ENCODE measurements at regions not wholly inside any gene's neighbourhood (a gene's known extent, or its start where the extent isn't known, plus 50 kb on each side); places are given as distances from the start of the nearest gene placed in this dataset.
A peak's percentile ranks its signal among the peaks of the same experiment; 100 is the strongest.
"Not testable (repeated sequence)": the region's sequence is repeated elsewhere in the genome, so short reads cannot be mapped to it uniquely, and the experiment has no call there.

DNA sequence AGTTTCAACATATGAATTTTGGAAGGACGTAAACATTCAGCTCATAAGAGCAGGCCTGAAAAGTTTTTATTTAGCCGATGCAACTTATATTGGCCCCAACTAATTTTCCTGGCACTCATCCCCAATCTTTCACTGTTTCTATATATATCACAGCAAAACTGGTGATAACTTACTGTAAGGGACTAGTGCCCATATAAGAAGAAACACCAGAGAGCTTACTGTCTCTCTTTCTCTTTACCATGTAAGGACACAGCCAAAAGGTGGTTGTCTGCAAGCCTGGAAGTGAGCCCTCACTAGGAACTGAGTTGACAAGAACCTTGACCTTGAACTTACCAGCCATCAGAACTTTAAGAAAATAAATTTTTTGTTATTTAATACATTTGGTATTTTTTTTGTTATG, 807.4 kb upstream of the CITED2 start:
- ATAC-seq (ENCODE audit: poor library complexity), result no peak
- DNase-seq, result no peak
- intact Hi-C loops (cut with DNase I), result no loop called here

DNA sequence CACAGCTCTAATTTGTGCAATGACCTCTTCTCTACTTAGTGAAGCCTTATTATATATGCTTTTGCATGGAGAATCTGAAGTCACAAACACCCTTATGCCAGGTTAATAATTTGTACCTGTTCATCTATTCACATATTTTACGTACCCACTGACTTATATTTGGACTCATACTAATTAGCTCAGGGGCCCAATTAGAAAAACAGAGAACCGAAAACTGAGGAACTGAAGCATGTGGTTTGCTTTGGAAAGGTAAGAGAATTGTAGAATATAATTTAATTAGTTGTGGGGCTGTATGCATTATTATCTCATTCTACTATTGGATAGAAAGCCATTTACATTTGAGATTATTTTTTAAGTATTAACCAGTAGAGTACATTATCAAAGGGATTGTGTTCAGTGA, 805.9 kb upstream of the CITED2 start:
- intact Hi-C loops (cut with DNase I), result no loop called here
- ATAC-seq (ENCODE audit: poor library complexity), result no peak

DNA sequence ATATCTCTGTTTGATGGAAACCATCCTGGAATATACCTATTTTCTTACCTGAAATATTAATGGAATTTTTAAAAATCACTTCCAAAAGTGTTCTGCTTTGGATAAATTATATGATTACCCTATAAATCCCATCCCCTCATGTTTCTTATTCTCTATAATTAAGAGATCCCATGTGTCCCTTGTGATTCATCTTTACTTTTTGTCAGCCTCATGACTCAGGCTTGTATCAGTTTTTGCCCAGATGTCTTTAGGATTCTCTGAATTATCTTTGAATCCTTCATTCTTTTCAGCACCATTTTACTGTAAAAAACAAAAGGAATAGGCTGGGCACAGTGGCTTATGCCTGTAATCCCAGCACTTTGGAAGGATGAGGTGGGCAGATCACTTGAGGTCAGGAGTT, 804.5 kb upstream of the CITED2 start:
- intact Hi-C loops (cut with DNase I), result no loop called here
- ATAC-seq (ENCODE audit: poor library complexity) (no peak), DNase-seq (no peak)

More for the DNA sequence above, 805.9 kb upstream of the CITED2 start:
- no peak for DNase-seq

DNA sequence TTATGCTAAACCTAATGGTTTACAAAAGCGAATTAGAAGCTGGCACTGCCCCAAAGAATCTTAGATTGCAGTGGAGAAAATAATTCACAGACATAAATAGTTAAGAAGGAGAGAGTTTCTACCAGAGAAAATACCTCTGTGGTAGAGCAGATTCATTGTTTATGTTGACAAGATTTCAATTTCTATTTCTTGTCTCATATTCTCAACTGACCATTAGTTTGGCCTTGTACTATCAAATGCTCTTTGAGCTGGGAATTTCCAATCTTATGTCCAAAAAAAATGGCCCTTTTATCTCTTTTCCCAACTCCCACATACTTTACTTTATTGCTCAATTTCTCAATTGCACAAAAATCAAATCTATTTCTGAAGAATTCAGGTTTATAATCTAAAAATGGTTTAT, 804.1 kb upstream of the CITED2 start:
- intact Hi-C loops (cut with DNase I), result no loop called here
- DNase-seq (no peak), ATAC-seq (ENCODE audit: poor library complexity) (no peak)

DNA sequence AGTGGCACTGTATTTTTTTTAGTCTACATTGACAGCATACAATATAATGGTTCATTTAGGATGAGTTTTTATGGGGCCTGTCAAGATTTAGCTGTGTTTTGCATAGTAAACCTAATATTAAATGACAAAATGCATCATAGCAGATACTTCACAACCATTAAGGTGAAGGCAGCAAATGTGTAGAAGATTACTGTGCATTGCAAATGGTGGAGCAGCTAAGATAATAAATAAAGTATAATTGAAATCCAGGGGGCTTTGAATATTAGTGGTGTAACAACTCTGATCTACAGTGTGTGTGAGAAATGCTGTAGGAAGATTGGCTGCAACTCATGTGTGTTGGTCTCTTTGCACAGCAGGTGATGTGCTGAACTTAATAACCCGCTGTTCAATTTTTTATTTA, 801.9 kb upstream of the CITED2 start:
- ATAC-seq (ENCODE audit: poor library complexity), result no peak
- intact Hi-C loops (cut with DNase I), result no loop called here
- DNase-seq, result no peak

DNA sequence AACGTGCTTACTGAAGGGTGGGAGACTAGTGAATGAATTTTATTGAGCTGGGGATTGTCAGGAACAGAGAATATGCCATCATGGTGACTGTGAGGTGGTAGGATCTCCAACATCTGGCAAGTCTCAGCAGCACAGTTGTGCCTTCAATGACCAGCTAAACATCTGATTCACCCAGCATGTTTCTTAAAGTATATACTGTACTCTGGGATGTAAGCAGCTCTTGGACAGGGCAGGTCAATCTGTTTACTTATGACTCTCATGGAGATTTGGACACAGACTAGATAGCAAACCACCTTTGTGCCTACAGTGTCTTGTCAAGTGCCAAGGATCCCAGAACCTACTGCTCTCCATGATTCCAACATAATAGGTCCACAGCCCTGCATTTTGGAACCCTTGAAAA, 801.0 kb upstream of the CITED2 start:
- ATAC-seq (ENCODE audit: poor library complexity) (no peak), DNase-seq (no peak)
- intact Hi-C loops (cut with DNase I), result no loop called here

- intact Hi-C loops (cut with DNase I), result no loop called here
- no peak for ATAC-seq (ENCODE audit: poor library complexity)
- no peak for DNase-seq
Measured at GRCh38 chr6:140174524-140174923, 800.1 kb upstream of the CITED2 start.

- ATAC-seq (ENCODE audit: poor library complexity) (no peak), DNase-seq (no peak)
- intact Hi-C loops (cut with DNase I), result no loop called here
Measured at GRCh38 chr6:140168365-140168764, 793.9 kb upstream of the CITED2 start.

DNA sequence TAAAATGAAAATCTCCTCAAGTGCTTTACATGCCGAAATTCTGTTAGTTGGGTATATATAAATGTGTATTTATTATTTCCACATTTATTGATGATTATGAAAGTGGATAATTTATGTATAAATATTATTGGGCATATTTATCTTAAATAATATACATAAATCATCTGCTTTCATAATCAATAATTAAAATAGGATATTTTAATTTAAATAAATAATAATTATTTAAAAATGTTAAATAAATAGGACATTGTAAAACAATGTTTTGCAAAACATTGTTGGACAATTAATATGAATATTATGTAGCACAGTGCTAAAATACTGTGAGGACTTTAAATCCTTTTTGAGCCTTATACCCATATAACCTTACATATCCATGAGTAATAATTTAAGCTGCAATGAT, 786.5 kb upstream of the CITED2 start:
- no peak for ATAC-seq (ENCODE audit: poor library complexity)
- intact Hi-C loops (cut with DNase I), result no loop called here
- no peak for DNase-seq

DNA sequence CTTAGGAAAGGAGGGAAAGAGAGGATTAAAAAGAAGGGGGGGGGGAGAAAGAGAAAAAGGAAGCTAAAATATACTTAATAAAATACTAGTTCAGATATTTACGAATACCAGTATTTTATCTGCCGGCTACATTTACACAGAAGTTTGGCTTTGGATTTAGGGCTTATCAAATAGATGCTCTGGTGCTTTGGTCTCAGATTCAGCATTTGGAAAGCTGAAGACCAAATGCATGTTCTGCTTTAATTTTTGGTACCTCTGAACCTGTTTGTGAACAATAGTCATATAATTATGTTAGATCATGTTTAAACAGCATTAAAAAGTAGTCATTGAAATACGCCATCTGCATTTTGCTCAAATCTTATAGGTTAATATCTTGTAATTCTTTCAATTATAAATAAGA, 786.0 kb upstream of the CITED2 start:
- ATAC-seq (ENCODE audit: poor library complexity) (no peak), DNase-seq (no peak)
- intact Hi-C loops (cut with DNase I), result no loop called here

- intact Hi-C loops (cut with DNase I), result no loop called here
- ATAC-seq (ENCODE audit: poor library complexity) (no peak), DNase-seq (no peak)
Measured at GRCh38 chr6:140156131-140156530, 781.7 kb upstream of the CITED2 start.

- intact Hi-C loops (cut with DNase I), result no loop called here
Measured at GRCh38 chr6:140155451-140156126, 781.1 kb upstream of the CITED2 start.

GRCh38 chr6:140153703-140154102, 779.3 kb upstream of the CITED2 start:
- DNase-seq, result no peak
- ATAC-seq (ENCODE audit: poor library complexity), result no peak
- intact Hi-C loops (cut with DNase I), result no loop called here

More at GRCh38 chr6:140155451-140156126, 781.1 kb upstream of the CITED2 start:
- DNase-seq (no peak), ATAC-seq (ENCODE audit: poor library complexity) (no peak)

GRCh38 chr6:140147825-140148814, 773.7 kb upstream of the CITED2 start:
- ATAC-seq (ENCODE audit: poor library complexity); DNase-seq; intact Hi-C loops (cut with DNase I): not testable (repeated sequence)

DNA sequence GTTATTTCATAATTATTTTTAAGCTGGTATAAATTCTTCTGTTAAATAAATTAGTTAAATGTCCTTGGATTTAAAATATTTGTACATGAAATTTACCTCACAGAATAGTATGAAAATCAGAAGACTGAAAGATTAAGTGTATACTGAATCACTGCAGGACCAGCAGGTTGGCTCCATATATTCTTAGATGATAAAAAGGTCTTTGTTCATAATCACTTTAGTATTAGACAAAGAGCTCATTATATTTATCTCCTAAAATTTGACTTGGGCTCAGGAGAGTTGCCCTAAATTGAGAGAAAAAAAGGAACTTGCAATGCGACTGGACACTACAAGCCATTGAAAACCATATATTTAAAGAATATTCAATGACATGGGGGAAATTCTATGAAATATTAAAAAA, 766.4 kb upstream of the CITED2 start:
- ATAC-seq (ENCODE audit: poor library complexity) (no peak), DNase-seq (no peak)
- intact Hi-C loops (cut with DNase I), result no loop called here

DNA sequence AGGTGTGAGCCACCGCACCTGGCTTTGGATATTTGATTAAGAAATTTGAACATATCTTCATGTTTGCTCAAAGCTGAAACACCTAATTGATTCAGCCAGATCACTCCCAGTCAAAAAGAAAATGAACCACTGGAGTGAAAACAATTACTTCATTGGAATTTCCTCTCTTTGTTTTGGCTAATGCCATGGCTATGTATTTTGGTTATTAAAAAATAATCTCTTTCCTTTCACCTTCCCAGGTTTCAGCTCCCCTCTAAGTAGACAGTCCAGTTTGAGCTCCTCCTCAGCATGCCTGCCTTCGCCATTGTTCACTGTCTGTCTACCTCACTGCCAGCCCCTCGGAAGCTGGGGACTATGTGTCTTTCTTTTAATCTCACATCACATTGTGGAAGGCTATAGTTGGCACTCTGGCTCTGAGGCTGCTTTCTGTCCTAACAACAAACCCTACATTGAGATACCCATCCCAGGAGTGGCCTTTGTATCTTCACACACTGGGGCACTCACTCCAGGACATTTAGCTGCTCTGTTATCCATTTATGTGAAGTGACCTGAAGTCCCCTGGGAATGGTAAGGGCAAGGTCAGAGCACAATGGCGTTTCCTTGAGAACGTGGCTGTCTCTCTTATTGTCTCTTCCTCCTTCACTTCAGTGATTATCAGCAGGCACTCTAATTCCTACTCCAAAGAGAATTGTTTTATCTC, 764.0 kb upstream of the CITED2 start:
- peak; percentile 20 for ATAC-seq (ENCODE audit: poor library complexity)
- intact Hi-C loops (cut with DNase I), result no loop called here
- no peak for DNase-seq

DNA sequence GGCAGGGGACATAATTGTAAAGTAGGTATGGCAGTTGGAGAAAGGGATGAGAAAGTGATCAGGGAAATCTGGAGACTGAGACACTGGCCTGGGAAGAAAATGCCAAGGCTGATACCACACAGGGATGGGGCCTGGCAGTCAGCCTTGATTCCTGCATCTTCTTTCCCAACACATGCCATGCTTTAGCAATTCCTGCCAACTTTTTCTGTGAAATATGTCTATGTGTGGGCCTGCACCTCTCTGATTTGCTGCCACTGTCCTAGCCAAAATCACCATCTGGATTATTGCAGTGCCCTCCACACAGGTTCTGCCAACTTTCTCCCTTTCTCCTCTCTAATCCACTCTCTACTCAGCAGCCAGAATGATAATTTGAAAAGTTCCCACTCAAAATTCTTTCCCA, 759.8 kb upstream of the CITED2 start:
- intact Hi-C loops (cut with DNase I), result no loop called here
- ATAC-seq (ENCODE audit: poor library complexity), result no peak

DNA sequence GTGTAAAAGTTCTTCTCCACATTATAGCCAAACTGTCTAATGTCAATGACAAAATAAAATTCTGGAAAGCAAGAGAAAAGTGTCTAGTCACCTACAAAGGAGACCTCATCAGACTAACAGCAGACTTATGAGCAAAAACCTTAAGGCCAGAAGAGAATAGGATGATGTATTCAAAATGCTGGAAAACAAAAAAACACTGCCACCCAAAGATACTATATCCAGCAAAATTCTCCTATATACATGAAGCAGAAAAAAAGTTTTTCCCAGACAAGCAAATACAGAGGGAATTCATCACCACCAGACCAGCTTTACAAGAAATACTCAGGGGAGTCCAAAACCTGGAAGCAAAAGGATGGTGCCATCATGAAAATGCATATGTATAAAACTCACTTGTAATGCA, 755.6 kb upstream of the CITED2 start:
- ATAC-seq (ENCODE audit: poor library complexity) (no peak), DNase-seq (no peak)
- intact Hi-C loops (cut with DNase I), result no loop called here

More for the DNA sequence above, 759.8 kb upstream of the CITED2 start:
- DNase-seq, result no peak

GRCh38 chr6:140124498-140124897, 750.0 kb upstream of the CITED2 start:
- intact Hi-C loops (cut with DNase I), result no loop called here
- no peak for DNase-seq

More at GRCh38 chr6:140124498-140124897, 750.0 kb upstream of the CITED2 start:
- ATAC-seq (ENCODE audit: poor library complexity), result no peak
